ENCODE measurements at regions not wholly inside any gene's neighbourhood (a gene's known extent, or its start where the extent isn't known, plus 50 kb on each side); places are given as distances from the start of the nearest gene placed in this dataset.

GRCh38 chr12:91418221-91419090, 235.8 kb upstream of the DCN start:
- DNase-seq: no peak

GRCh38 chr12:91417650-91418049, 235.0 kb upstream of the DCN start:
- DNase-seq: no peak

- no peak for DNase-seq
These were observed 232.0 kb upstream of the DCN start for GRCh38 chr12:91414636-91415035.

GRCh38 chr12:91413581-91414546, 231.2 kb upstream of the DCN start:
- DNase-seq: no peak

GRCh38 chr12:91406920-91407341, 224.3 kb upstream of the DCN start:
- peak in 1 of 3 experiments; percentile 12 for DNase-seq

- DNase-seq: peak in 2 of 3 experiments; percentile 27 to 62
These were observed 221.8 kb upstream of the DCN start for GRCh38 chr12:91404441-91404840.

- no peak for DNase-seq
These were observed 218.6 kb upstream of the DCN start for GRCh38 chr12:91401190-91401589.

- no peak for DNase-seq
These were observed 217.7 kb upstream of the DCN start for GRCh38 chr12:91400271-91400670.

GRCh38 chr12:91397866-91398532, 215.4 kb upstream of the DCN start:
- no peak for DNase-seq

GRCh38 chr12:91396293-91396692, 213.7 kb upstream of the DCN start:
- DNase-seq: no peak

GRCh38 chr12:91395628-91396135, 213.1 kb upstream of the DCN start:
- DNase-seq: no peak

- no peak for DNase-seq
These were observed 212.3 kb upstream of the DCN start for GRCh38 chr12:91394903-91395302.

- DNase-seq: no peak
These were observed 206.0 kb upstream of the DCN start for GRCh38 chr12:91388573-91388972.

GRCh38 chr12:91387461-91388134, 205.0 kb upstream of the DCN start:
- no peak for DNase-seq

- no peak for DNase-seq
These were observed 202.2 kb upstream of the DCN start for GRCh38 chr12:91384806-91385205.

- DNase-seq: no peak
These were observed 201.7 kb upstream of the DCN start for GRCh38 chr12:91384366-91384765.

- DNase-seq: no peak
These were observed 200.5 kb upstream of the DCN start for GRCh38 chr12:91383099-91383498.

- peak; percentile 64 to 88 (median 83) for DNase-seq
These were observed 199.5 kb upstream of the DCN start for GRCh38 chr12:91382081-91382543.

- DNase-seq: peak in 2 of 3 experiments; percentile 54 to 55
These were observed 198.7 kb upstream of the DCN start for GRCh38 chr12:91381309-91381804.

GRCh38 chr12:91380631-91381030, 198.0 kb upstream of the DCN start:
- peak in 2 of 3 experiments; percentile 39 to 66 for DNase-seq

- DNase-seq: no peak
These were observed 196.6 kb upstream of the DCN start for GRCh38 chr12:91379051-91379775.

All from NCI-H1417 (cell line).